Stomach (tissue), 4 donors: ENCODE measurements at regions not wholly inside any gene's neighbourhood (a gene's known extent, or its start where the extent isn't known, plus 50 kb on each side); places are given as distances from the start of the nearest gene placed in this dataset.
"Not testable (repeated sequence)": the region's sequence is repeated elsewhere in the genome, so short reads cannot be mapped to it uniquely, and the experiment has no call there.

Experiments
- POLR2A ChIP-seq, 4 donors: fragments of 450-650 bp; IDR thresholded peaks; one replicate each; pipeline ENCODE4 v1.6.1; 2016; ENCODE audit warnings: antibody characterized with exemption in 4 of 4, control low read depth in 2 of 4, mild to moderate bottlenecking in 1 of 4, moderate library complexity in 1 of 4
- POLR2AphosphoS5 ChIP-seq, 3 donors: sonication (generic); formaldehyde crosslinking; IDR thresholded peaks; one replicate each; pipeline ENCODE4 v1.6.1; 2016; ENCODE audit warnings: antibody characterized with exemption in 3 of 3
- TF ChIP-seq, protein P1 (sequence below), 7 experiments: fragments of 450-650 bp in 4 of 7; fragments of 200-600 bp in 3 of 7; sonication (generic) in 3 of 7; IDR thresholded peaks; one replicate each; pipeline ENCODE4 v1.5.1; 2016 to 2019; ENCODE audit warnings: antibody characterized with exemption in 7 of 7, control low read depth in 2 of 7, mild to moderate bottlenecking in 1 of 7

DNA sequence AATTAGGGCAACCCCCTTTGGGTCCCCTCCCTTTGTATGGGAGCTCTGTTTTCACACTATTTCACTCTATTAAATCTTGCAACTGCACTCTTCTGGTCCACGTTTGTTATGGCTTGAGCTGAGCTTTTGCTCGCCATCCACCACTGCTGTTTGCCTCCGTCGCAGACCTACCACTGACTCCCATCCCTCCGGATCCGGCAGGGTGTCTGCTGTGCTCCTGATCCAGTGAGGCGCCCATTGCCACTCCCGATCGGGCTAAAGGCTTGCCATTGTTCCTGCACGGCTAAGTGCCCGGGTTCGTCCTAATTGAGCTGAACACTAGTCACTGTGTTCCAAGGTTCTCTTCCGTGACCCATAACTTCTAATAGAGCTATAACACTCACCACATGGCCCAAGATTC lies 1424.7 kb downstream of the SLITRK1 start:
- not testable (repeated sequence) for TF ChIP-seq POLR2A, POLR2AphosphoS5 (IDR thresholded peaks at IDR 0.05)
- TF ChIP-seq, protein P1, sequence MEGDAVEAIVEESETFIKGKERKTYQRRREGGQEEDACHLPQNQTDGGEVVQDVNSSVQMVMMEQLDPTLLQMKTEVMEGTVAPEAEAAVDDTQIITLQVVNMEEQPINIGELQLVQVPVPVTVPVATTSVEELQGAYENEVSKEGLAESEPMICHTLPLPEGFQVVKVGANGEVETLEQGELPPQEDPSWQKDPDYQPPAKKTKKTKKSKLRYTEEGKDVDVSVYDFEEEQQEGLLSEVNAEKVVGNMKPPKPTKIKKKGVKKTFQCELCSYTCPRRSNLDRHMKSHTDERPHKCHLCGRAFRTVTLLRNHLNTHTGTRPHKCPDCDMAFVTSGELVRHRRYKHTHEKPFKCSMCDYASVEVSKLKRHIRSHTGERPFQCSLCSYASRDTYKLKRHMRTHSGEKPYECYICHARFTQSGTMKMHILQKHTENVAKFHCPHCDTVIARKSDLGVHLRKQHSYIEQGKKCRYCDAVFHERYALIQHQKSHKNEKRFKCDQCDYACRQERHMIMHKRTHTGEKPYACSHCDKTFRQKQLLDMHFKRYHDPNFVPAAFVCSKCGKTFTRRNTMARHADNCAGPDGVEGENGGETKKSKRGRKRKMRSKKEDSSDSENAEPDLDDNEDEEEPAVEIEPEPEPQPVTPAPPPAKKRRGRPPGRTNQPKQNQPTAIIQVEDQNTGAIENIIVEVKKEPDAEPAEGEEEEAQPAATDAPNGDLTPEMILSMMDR (IDR thresholded peaks at IDR 0.05) = not testable (repeated sequence)
